ENCODE measurements at regions not wholly inside any gene's neighbourhood (a gene's known extent, or its start where the extent isn't known, plus 50 kb on each side); places are given as distances from the start of the nearest gene placed in this dataset.

GRCh38 chr5:58184910-58185309 lies 275.0 kb downstream of the PLK2 start (continued):
- TF ChIP-seq REST (IDR thresholded peaks at IDR 0.05; ENCODE audit: low read depth, low read length), result no peak
- no peak for TF ChIP-seq RCOR1 (IDR thresholded peaks at IDR 0.05; ENCODE audit: low read length)
- TF ChIP-seq PBX3 (IDR thresholded peaks at IDR 0.05), result peak; percentile 84
- peak; percentile 87 for TF ChIP-seq TCF12 (IDR thresholded peaks at IDR 0.05)
- TF ChIP-seq EP300 (IDR thresholded peaks at IDR 0.05; ENCODE audit: borderline replicate concordance in 1 of 2, low read depth in 1 of 2, low read length in 1 of 2), result peak in 1 of 2 experiments; percentile 89; a peak in 2 of 4 replicates
- peak; percentile 78 for TF ChIP-seq TEAD4 (IDR thresholded peaks at IDR 0.05; ENCODE audit: borderline replicate concordance, insufficient read depth)
- TF ChIP-seq FOSL2 (IDR thresholded peaks at IDR 0.05; ENCODE audit: borderline replicate concordance, low read depth), result peak; percentile 92
- no peak for TF ChIP-seq YY1 (IDR thresholded peaks at IDR 0.05; ENCODE audit: low read depth)
- TF ChIP-seq CTCF (IDR thresholded peaks at IDR 0.05), result no peak

GRCh38 chr5:58183786-58184085 lies 276.1 kb downstream of the PLK2 start:
- no peak for DNase-seq
- Histone ChIP-seq H3K4me1 (ENCODE audit: control insufficient read depth in 1 of 2, insufficient read depth in 2 of 2, low read depth in 1 of 2, low read length in 1 of 2) (peaks cover 3 to 40% of the 10 kb centered on the region in 2 experiments; a peak in 3 of 4 replicates), H3K9ac (no peak overlapping the region), H3F3A (replicated peaks; ENCODE audit: insufficient read depth) (peaks cover 26% of the 10 kb centered on the region), H3K27ac (ENCODE audit: low read depth in 2 of 2, low read length in 1 of 2) (no peak overlapping the region), H3K27me3 (ENCODE audit: insufficient read depth) (no peaks in the 10 kb centered on the region), H2AFZ (ENCODE audit: low read depth) (no peak overlapping the region), H3K4me2 (no peak overlapping the region), H3K79me2 (ENCODE audit: insufficient read depth) (no peaks in the 10 kb centered on the region), H3K9me2 (no peaks in the 10 kb centered on the region), H3K36me3 (replicated peaks in 1 of 2; ENCODE audit: control insufficient read depth in 1 of 2, insufficient read depth in 2 of 2, low read length in 1 of 2) (no peaks in the 10 kb centered on the region), H4K20me1 (ENCODE audit: insufficient read depth) (no peaks in the 10 kb centered on the region), H3K4me3 (ENCODE audit: low read depth in 2 of 2, low read length in 1 of 2) (no peak overlapping the region), H3K9me3 (no peaks in the 10 kb centered on the region)
- WGBS (ENCODE audit: low lambda C conversion rate), result 86% methylated on average over 2 of the region's 2 CpGs
- TF ChIP-seq GATA2 (CRISPR knock-in tag; IDR thresholded peaks at IDR 0.05) (peak; percentile 18; the same call in 1 of the 2 replicates), CTCF (IDR thresholded peaks at IDR 0.05) (no peak)
- ChIA-PET CTCF (interaction anchor here (1.3 to 1.4 kb wide), 2 partner anchors 23 to 277 kb away, joined by 3 to 4 read pairs; no protein-coding TSS in a partner anchor), POLR2A (no interaction called here)
